Osteoblast (primary cell): ENCODE measurements at regions not wholly inside any gene's neighbourhood (a gene's known extent, or its start where the extent isn't known, plus 50 kb on each side); places are given as distances from the start of the nearest gene placed in this dataset.

Source experiments
- DNase-seq: peaks from one replicate; pipeline ENCODE4 v3.0.0; 2011; ENCODE audit warnings: low spot score, mixed read lengths; ENCODE audit not compliant: insufficient read length; ENCODE audit errors: missing footprints
- H2AFZ ChIP-seq: 2 replicates; pipeline ENCODE4 v1.6.0; 2011; ENCODE audit warnings: mild to moderate bottlenecking, low read length
- H3K27ac ChIP-seq: 2 replicates; pipeline ENCODE4 v1.5.1; 2011; ENCODE audit warnings: mild to moderate bottlenecking, low read depth, low read length, moderate library complexity
- H3K27me3 ChIP-seq: 2 replicates; pipeline ENCODE4 v1.6.0; 2012; ENCODE audit warnings: mild to moderate bottlenecking, control low read depth, inconsistent platforms, low read length, moderate library complexity; ENCODE audit not compliant: insufficient read depth
- H3K36me3 ChIP-seq: 2 replicates; pipeline ENCODE4 v1.5.1; 2011; ENCODE audit warnings: mild to moderate bottlenecking, low read length, control low read depth, moderate library complexity; ENCODE audit not compliant: insufficient read depth
- H3K4me1 ChIP-seq: 2 replicates; pipeline ENCODE4 v1.5.1; 2011; ENCODE audit warnings: mild to moderate bottlenecking, low read length, control low read depth, moderate library complexity; ENCODE audit not compliant: insufficient read depth
- H3K4me2 ChIP-seq: 2 replicates; pipeline ENCODE4 v1.6.0; 2011; ENCODE audit warnings: mild to moderate bottlenecking, low read length; ENCODE audit not compliant: insufficient read depth
- H3K4me3 ChIP-seq: fragments of 200-600 bp; sonication (generic); 3 replicates; pipeline ENCODE4 v1.5.1; 2012; ENCODE audit warnings: mild to moderate bottlenecking, low read length, inconsistent platforms; ENCODE audit not compliant: insufficient read depth
- H3K79me2 ChIP-seq: 2 replicates; pipeline ENCODE4 v1.6.0; 2012; ENCODE audit warnings: mild to moderate bottlenecking, low read length, control low read depth, inconsistent platforms; ENCODE audit not compliant: insufficient read depth
- H3K9me3 ChIP-seq: 2 replicates; pipeline ENCODE4 v1.5.1; 2011; ENCODE audit warnings: low read depth, low read length, control low read depth
- H4K20me1 ChIP-seq: 2 replicates; pipeline ENCODE4 v1.6.0; 2012; ENCODE audit warnings: mild to moderate bottlenecking, low read length, control low read depth; ENCODE audit not compliant: insufficient read depth
- TF ChIP-seq, protein P1 (sequence below): IDR thresholded peaks from 2 replicates; pipeline ENCODE4 v1.5.1; 2011; ENCODE audit warnings: mild to moderate bottlenecking, low read depth, low read length, moderate library complexity; ENCODE audit errors: extremely low read depth

DNA sequence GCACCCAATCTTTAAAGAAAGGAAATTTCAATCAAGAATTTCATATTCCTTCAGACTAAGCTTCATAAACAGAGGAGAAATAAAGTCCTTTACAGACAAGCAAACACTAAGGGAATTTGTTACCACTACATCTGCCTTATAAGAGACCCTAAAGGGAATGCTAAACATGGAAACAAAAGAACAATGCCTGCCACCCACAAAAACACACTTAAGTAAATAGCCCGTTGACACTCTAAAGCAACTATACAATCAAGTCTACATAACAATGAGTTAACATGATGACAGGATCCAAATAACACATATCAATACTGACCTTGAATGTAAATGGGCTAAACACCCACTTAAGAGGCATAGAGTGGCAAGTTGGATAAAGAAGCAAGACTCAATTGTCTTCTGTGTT lies 1056.9 kb upstream of the ATXN8OS start:
- no peak for DNase-seq
- Histone ChIP-seq H3K4me3 (no peak overlapping the region), H3K4me1 (no peaks in the 10 kb centered on the region), H3K27ac (no peak overlapping the region), H4K20me1 (no peaks in the 10 kb centered on the region), H3K79me2 (no peaks in the 10 kb centered on the region), H3K9me3 (peaks cover 7% of the 10 kb centered on the region), H3K36me3 (no peaks in the 10 kb centered on the region), H3K4me2 (no peak overlapping the region), H3K27me3 (no peaks in the 10 kb centered on the region), H2AFZ (no peak overlapping the region)
- TF ChIP-seq, protein P1, sequence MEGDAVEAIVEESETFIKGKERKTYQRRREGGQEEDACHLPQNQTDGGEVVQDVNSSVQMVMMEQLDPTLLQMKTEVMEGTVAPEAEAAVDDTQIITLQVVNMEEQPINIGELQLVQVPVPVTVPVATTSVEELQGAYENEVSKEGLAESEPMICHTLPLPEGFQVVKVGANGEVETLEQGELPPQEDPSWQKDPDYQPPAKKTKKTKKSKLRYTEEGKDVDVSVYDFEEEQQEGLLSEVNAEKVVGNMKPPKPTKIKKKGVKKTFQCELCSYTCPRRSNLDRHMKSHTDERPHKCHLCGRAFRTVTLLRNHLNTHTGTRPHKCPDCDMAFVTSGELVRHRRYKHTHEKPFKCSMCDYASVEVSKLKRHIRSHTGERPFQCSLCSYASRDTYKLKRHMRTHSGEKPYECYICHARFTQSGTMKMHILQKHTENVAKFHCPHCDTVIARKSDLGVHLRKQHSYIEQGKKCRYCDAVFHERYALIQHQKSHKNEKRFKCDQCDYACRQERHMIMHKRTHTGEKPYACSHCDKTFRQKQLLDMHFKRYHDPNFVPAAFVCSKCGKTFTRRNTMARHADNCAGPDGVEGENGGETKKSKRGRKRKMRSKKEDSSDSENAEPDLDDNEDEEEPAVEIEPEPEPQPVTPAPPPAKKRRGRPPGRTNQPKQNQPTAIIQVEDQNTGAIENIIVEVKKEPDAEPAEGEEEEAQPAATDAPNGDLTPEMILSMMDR, result no peak

DNA sequence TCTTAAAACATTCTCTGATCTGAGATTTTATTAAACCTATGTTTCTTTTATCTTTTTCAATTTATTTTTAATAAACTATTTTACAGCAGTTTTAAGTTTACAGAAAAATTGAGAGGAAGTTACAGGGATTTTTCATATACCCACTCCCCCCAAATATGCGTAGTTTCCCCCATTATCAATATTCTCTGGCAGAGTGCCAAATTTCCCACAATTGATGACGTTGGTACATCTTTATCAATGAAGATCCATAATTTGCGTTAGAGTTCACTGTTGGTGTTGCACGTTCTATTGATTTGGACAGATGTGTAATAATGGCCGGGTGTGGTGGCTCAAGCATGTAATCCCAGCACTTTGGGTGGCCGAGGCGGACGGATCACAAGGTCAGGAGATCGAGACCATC lies 1063.0 kb upstream of the ATXN8OS start:
- Histone ChIP-seq H3K27me3 (no peaks in the 10 kb centered on the region), H3K36me3 (no peaks in the 10 kb centered on the region), H3K4me3 (no peak overlapping the region), H3K9me3 (peaks cover 1% of the 10 kb centered on the region), H2AFZ (no peak overlapping the region), H3K79me2 (no peaks in the 10 kb centered on the region), H3K27ac (no peak overlapping the region), H4K20me1 (no peaks in the 10 kb centered on the region), H3K4me1 (no peaks in the 10 kb centered on the region), H3K4me2 (no peak overlapping the region)
- TF ChIP-seq, protein P1, result no peak
- no peak for DNase-seq

DNA sequence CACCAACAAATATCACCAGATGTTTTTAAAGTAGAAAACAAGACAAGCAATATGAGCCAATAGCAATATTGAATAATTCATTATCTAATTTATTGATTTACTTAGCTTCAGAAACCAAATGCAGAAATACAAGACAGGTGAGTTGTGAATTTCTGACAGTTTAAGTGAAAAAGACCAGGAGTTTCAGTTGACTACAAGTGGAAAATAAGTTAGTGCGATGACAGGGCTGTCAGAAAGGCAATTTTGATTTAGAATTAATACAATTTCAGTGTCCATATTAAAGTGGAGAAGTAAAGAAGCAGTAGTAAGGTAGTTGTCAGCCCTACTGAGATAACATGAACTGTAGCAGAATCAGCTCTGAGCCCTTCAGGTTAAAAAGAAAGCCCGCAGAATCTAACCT lies 1066.7 kb upstream of the ATXN8OS start:
- H3K4me3 ChIP-seq, result no peak overlapping the region
- H3K27ac ChIP-seq, result no peak overlapping the region
- DNase-seq, result no peak
- no peaks in the 10 kb centered on the region for H4K20me1 ChIP-seq
- H3K27me3 ChIP-seq, result no peaks in the 10 kb centered on the region
- no peak overlapping the region for H3K4me2 ChIP-seq
- no peak overlapping the region for H2AFZ ChIP-seq
- H3K9me3 ChIP-seq, result peaks cover under 1% of the 10 kb centered on the region
- no peaks in the 10 kb centered on the region for H3K79me2 ChIP-seq
- no peaks in the 10 kb centered on the region for H3K4me1 ChIP-seq
- no peaks in the 10 kb centered on the region for H3K36me3 ChIP-seq
- TF ChIP-seq, protein P1, result no peak

DNA sequence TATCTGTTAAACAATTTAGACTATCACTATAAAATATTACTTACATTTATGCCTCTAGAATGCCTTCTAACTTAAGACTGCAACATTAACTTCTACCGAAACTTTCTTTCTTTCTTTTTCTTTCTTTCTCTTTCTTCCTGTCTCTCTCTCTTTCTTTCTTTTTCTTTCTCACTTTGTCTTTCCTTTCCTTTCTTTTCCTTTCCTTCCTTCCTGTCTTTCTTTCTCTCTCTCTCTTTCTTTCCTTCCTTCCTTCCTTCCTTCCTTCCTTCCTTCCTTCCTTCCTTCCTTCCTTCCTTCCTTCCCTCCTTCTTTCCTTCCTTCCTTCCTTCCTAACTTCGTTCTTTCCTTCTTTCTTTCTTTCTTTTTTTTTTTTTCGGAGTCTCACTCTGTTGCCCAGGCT lies 1071.9 kb upstream of the ATXN8OS start:
- Histone ChIP-seq H3K9me3 (peaks cover 1% of the 10 kb centered on the region), H3K79me2 (no peaks in the 10 kb centered on the region), H4K20me1 (no peaks in the 10 kb centered on the region), H3K27me3 (no peaks in the 10 kb centered on the region), H3K4me3 (no peak overlapping the region), H3K4me1 (no peaks in the 10 kb centered on the region), H3K36me3 (no peaks in the 10 kb centered on the region), H2AFZ (no peak overlapping the region), H3K4me2 (no peak overlapping the region), H3K27ac (no peak overlapping the region)
- no peak for DNase-seq
- TF ChIP-seq, protein P1, result no peak
